ENCODE measurements at regions not wholly inside any gene's neighbourhood (a gene's known extent, or its start where the extent isn't known, plus 50 kb on each side); places are given as distances from the start of the nearest gene placed in this dataset.

- TF ChIP-seq, protein P1, sequence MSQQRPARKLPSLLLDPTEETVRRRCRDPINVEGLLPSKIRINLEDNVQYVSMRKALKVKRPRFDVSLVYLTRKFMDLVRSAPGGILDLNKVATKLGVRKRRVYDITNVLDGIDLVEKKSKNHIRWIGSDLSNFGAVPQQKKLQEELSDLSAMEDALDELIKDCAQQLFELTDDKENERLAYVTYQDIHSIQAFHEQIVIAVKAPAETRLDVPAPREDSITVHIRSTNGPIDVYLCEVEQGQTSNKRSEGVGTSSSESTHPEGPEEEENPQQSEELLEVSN (IDR thresholded peaks at IDR 0.05; ENCODE audit: borderline replicate concordance, low read depth): no peak
Observed at GRCh38 chr6:134725590-134725989, 224.3 kb downstream of the ALDH8A1 start (continued).

- Histone ChIP-seq H3K4me2 (peak overlapping the region; percentile 51), H3K4me3 (no peak overlapping the region), H3K4me1 (peaks cover 33% of the 10 kb centered on the region), H3K9me3 (no peaks in the 10 kb centered on the region), H3K27ac (peak overlapping the region; percentile 32 to 37; a peak in 3 of 6 replicates)
- FAIRE-seq (no peak), DNase-seq (ENCODE audit: low read depth in 1 of 2, low spot score in 1 of 2) (peak in 1 of 2 experiments; percentile 46), ATAC-seq (peak in 1 of 2 experiments; percentile 59; a peak in 2 of 6 replicates)
- no peak for TF ChIP-seq FOSL2 (IDR thresholded peaks at IDR 0.05)
- peak; percentile 52 for TF ChIP-seq FOSL2 (CRISPR knock-in tag; IDR thresholded peaks at IDR 0.05)
- no peak for TF ChIP-seq HDAC2 (IDR thresholded peaks at IDR 0.05)
- CTCF ChIA-PET: no interaction called here
- 36% methylated on average over 8 of the region's 8 CpGs for WGBS (ENCODE audit: missing lambda C conversion rate)
- POLR2A ChIA-PET: no interaction called here
Observed at GRCh38 chr6:134724771-134725340, 225.0 kb downstream of the ALDH8A1 start.

DNA sequence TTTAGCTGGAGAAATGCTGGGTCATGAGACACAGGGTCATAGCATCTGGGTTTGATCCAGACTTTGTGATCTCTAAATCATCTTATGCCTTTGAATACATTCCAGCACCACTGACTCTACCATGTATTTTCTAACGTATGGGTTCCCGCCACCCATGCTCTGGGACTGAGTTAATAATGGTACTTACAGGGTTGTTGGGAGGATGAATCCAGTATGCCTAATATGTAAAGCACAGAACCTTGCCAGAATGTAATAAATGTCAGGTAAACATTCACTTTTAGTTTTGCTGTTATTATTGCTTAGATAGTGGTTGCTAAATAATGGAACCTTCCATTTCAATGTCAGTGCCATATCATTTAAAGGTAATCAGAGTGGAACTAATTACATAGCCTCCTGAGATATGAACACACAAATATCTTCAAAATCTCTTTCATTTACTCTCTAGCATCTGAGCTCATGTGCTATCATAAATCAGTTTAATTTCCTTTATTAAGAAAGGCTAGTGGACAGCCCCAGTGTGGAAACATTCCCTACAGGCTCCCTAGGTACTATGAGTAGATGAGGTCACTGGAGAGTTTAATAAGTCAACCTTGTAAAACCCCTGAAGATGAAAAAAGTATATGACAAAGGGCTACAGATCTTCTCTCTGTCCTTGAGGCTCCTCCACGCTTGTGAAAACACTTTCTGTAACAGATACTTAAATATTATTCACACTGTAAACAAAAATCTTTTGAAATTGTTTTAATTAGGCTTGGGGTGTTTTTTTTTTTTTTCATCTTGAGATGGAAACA is 226.6 kb downstream of the ALDH8A1 start:
- Histone ChIP-seq H3K4me1 (peaks cover 33% of the 10 kb centered on the region), H3K4me2 (peak overlapping the region; percentile 51), H3K9me3 (no peaks in the 10 kb centered on the region), H3K4me3 (no peak overlapping the region), H3K27ac (peak overlapping the region; percentile 26 to 52; a peak in 4 of 6 replicates)
- CTCF ChIA-PET: interaction anchor here (0.6 kb wide), 1 partner anchor 307 kb away, joined by 3 read pairs; no protein-coding TSS in a partner anchor
- peak in 1 of 2 experiments; percentile 10 for DNase-seq (ENCODE audit: low read depth in 1 of 2, low spot score in 1 of 2)
- FAIRE-seq: no peak
- TF ChIP-seq, protein P2, sequence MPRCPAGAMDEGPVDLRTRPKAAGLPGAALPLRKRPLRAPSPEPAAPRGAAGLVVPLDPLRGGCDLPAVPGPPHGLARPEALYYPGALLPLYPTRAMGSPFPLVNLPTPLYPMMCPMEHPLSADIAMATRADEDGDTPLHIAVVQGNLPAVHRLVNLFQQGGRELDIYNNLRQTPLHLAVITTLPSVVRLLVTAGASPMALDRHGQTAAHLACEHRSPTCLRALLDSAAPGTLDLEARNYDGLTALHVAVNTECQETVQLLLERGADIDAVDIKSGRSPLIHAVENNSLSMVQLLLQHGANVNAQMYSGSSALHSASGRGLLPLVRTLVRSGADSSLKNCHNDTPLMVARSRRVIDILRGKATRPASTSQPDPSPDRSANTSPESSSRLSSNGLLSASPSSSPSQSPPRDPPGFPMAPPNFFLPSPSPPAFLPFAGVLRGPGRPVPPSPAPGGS (IDR thresholded peaks at IDR 0.05): no peak
- TF ChIP-seq MAX (IDR thresholded peaks at IDR 0.05): no peak
- TF ChIP-seq, protein P1 (IDR thresholded peaks at IDR 0.05; ENCODE audit: borderline replicate concordance, low read depth): no peak
- no peak for TF ChIP-seq KDM1A (IDR thresholded peaks at IDR 0.05; ENCODE audit: low read depth)
- TF ChIP-seq TFCP2L1 (CRISPR knock-in tag; IDR thresholded peaks at IDR 0.05): no peak
- no peak for TF ChIP-seq ZFP36 (IDR thresholded peaks at IDR 0.05; ENCODE audit: borderline replicate concordance, partially characterized antibody)
- TF ChIP-seq RARB (CRISPR knock-in tag; IDR thresholded peaks at IDR 0.05): no peak
- no peak for TF ChIP-seq EP300 (IDR thresholded peaks at IDR 0.05)
- no peak for TF ChIP-seq TP53 (CRISPR knock-in tag; IDR thresholded peaks at IDR 0.05)
- no peak for TF ChIP-seq MAFK (IDR thresholded peaks at IDR 0.05; ENCODE audit: partially characterized antibody)
- no peak for TF ChIP-seq HES2 (IDR thresholded peaks at IDR 0.05)
- no peak for ATAC-seq
- 74% methylated on average over 3 of the region's 3 CpGs for WGBS (ENCODE audit: missing lambda C conversion rate)
- POLR2A ChIA-PET: no interaction called here

DNA sequence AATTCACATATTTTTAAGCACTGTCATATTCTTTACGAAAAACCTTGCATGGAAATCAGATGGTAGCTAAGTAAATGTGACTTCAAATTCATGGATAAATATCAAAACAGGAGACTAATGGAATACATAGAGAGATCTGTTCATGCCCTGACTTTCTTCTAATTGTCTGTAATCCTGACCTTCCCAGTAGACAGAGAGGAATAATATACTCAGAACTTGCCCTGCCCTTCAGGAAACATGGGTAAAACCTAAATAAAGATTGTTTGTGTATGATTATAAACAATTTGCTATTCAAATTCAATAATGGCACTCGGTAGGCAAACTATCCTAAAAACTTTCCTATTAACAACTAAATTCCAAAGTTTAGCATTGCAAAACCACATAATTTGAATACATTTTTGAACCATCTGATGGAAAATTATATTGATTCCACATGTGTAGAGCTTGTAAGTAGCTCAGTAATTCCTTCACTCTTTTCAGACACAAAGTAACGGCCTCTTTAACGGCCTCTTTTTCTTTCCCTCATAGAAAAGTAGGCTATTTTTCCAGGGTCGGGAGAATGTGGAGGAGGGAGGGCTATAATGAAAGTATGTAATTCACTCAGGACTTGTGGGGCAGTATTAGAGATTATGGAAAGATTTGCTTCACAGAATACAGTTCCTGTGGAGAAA is 227.6 kb downstream of the ALDH8A1 start:
- CTCF ChIA-PET: interaction anchor here (0.6 kb wide), 1 partner anchor 306 kb away, joined by 3 read pairs; no protein-coding TSS in a partner anchor

More for the DNA sequence above, 227.6 kb downstream of the ALDH8A1 start:
- Histone ChIP-seq H3K9me3 (no peaks in the 10 kb centered on the region), H3K4me2 (peak overlapping the region; percentile 51; the same call in 1 of the 3 replicates), H3K4me1 (peaks cover 33% of the 10 kb centered on the region), H3K4me3 (no peak overlapping the region), H3K27ac (peak overlapping the region in 1 of 2 experiments; percentile 52; a peak in 2 of 6 replicates)
- FAIRE-seq (no peak), DNase-seq (ENCODE audit: low read depth in 1 of 2, low spot score in 1 of 2) (no peak), ATAC-seq (no peak)
- POLR2A ChIA-PET: no interaction called here
- 85% methylated on average over 5 of the region's 5 CpGs for WGBS (ENCODE audit: missing lambda C conversion rate)
- no peak for TF ChIP-seq CHD4 (IDR thresholded peaks at IDR 0.05; ENCODE audit: borderline replicate concordance)
- no peak for TF ChIP-seq FOSB (CRISPR knock-in tag; IDR thresholded peaks at IDR 0.05)
